ENCODE measurements at regions not wholly inside any gene's neighbourhood (a gene's known extent, or its start where the extent isn't known, plus 50 kb on each side); places are given as distances from the start of the nearest gene placed in this dataset.

- Histone ChIP-seq H4K91ac (ENCODE audit: insufficient read length, low read depth, low read length) (no peak overlapping the region), H3K4ac (ENCODE audit: low read depth, low read length) (no peak overlapping the region), H3K9me3 (ENCODE audit: control insufficient read depth, low read depth, low read length) (no peaks in the 10 kb centered on the region), H2BK12ac (ENCODE audit: insufficient read length, low read depth, low read length) (no peak overlapping the region), H2BK5ac (ENCODE audit: insufficient read length, low read length) (no peak overlapping the region), H2BK120ac (ENCODE audit: low read depth, low read length, poor library complexity, severe bottlenecking) (no peak overlapping the region), H3K79me1 (ENCODE audit: insufficient read depth, low read depth, low read length, poor library complexity, severe bottlenecking) (no peaks in the 10 kb centered on the region), H2BK20ac (ENCODE audit: low read depth, low read length, poor library complexity, severe bottlenecking) (no peak overlapping the region), H3K18ac (ENCODE audit: insufficient read length, low read depth, low read length) (no peak overlapping the region), H3K4me2 (ENCODE audit: insufficient read depth, insufficient read length, low read length) (no peak overlapping the region), H3K23me2 (ENCODE audit: insufficient read length, low read depth, low read length, poor library complexity, severe bottlenecking) (no peaks in the 10 kb centered on the region), H3K27me3 (ENCODE audit: insufficient read depth, low read length) (no peaks in the 10 kb centered on the region), H3K56ac (ENCODE audit: insufficient read length, low read depth, low read length) (no peak overlapping the region), H3K27ac (ENCODE audit: insufficient read length, low read depth, low read length) (no peak overlapping the region), H3K4me1 (ENCODE audit: insufficient read depth, low read length) (no peaks in the 10 kb centered on the region), H3K79me2 (ENCODE audit: insufficient read depth, low read length) (no peaks in the 10 kb centered on the region), H2BK15ac (ENCODE audit: low read depth, low read length) (no peak overlapping the region), H3K14ac (ENCODE audit: insufficient read depth, low read length) (no peak overlapping the region), H3K23ac (ENCODE audit: insufficient read length, low read depth, low read length) (no peak overlapping the region), H2AFZ (ENCODE audit: low read length) (no peak overlapping the region), H4K5ac (ENCODE audit: insufficient read length, low read depth, low read length) (no peak overlapping the region), H3T11ph (ENCODE audit: low read length) (no peak overlapping the region), H2AK5ac (ENCODE audit: insufficient read length, low read length) (no peak overlapping the region), H3K9ac (ENCODE audit: extremely low read depth, insufficient read length, low read length) (no peak overlapping the region), H4K20me1 (ENCODE audit: control insufficient read depth, insufficient read depth, insufficient read length) (no peaks in the 10 kb centered on the region), H4K8ac (replicated peaks; ENCODE audit: insufficient read length, low read depth, low read length) (no peak overlapping the region)
- no peak for DNase-seq
- Mint-ChIP-seq H3K4me3 (no peak overlapping the region), H3K36me3 (ENCODE audit: insufficient read depth in 1 of 3, low read depth in 3 of 3) (peaks cover 7 to 20% (median 9%) of the 10 kb centered on the region in 3 experiments; a peak in 6 of 7 replicates), H3K4me1 (peaks cover 7 to 12% of the 10 kb centered on the region in 2 experiments), H3K27ac (no peak overlapping the region), H3K27me3 (ENCODE audit: low read depth) (no peaks in the 10 kb centered on the region), H3K9me3 (peaks cover 19% of the 10 kb centered on the region in 2 experiments)
- WGBS (ENCODE audit: extremely low coverage, insufficient read length, low lambda C conversion rate): no CpG with 5 or more reads among the region's 2 CpGs
- TF ChIP-seq CTCF (conservative IDR thresholded peaks at IDR 0.05): no peak
Observed at GRCh38 chr5:67746103-67746502, 469.5 kb upstream of the PIK3R1 start.
